Neural cell (in vitro differentiated cells): ENCODE measurements at regions not wholly inside any gene's neighbourhood (a gene's known extent, or its start where the extent isn't known, plus 50 kb on each side); places are given as distances from the start of the nearest gene placed in this dataset.

ENCODE experiments used
- H2AFZ ChIP-seq: fragments of 200-600, 300-800 bp; sonication (generic), shearing (Covaris generic); 2 replicates; pipeline ENCODE4 v1.6.0; 2014; ENCODE audit warnings: low read depth, mild to moderate bottlenecking, antibody characterized with exemption, low read length, moderate library complexity
- H3F3A ChIP-seq: fragments of 200-600 bp; shearing (Covaris generic); 2 replicates; pipeline ENCODE4 v1.6.1; 2016; ENCODE audit warnings: mild to moderate bottlenecking, moderate library complexity, mixed read lengths, antibody characterized with exemption, low read length; ENCODE audit not compliant: insufficient read depth, poor library complexity, severe bottlenecking
- H3K27ac ChIP-seq: fragments of 200-600, 300-800 bp; sonication (generic), shearing (Covaris generic); 2 replicates; pipeline ENCODE4 v1.5.1; 2014; ENCODE audit warnings: mild to moderate bottlenecking, low read length, moderate library complexity
- H3K27me3 ChIP-seq: fragments of 300-800, 200-600 bp; sonication (generic), shearing (Covaris generic); 2 replicates; pipeline ENCODE4 v1.6.0; 2014; ENCODE audit warnings: mild to moderate bottlenecking, low read depth, low read length, moderate library complexity; ENCODE audit not compliant: insufficient read depth
- H3K36me3 ChIP-seq: fragments of 300-800, 200-600 bp; sonication (generic), shearing (Covaris generic); 2 replicates; pipeline ENCODE4 v1.5.1; 2014; ENCODE audit warnings: mild to moderate bottlenecking, antibody characterized with exemption, low read length, moderate library complexity; ENCODE audit not compliant: insufficient read depth
- H3K4me2 ChIP-seq: fragments of 300-800, 200-600 bp; sonication (generic), shearing (Covaris generic); 2 replicates; pipeline ENCODE4 v1.6.0; 2014; ENCODE audit warnings: mild to moderate bottlenecking, low read length
- H3K4me3 ChIP-seq: fragments of 300-800, 200-600 bp; sonication (generic), shearing (Covaris generic); 2 replicates; pipeline ENCODE4 v1.5.1; 2014; ENCODE audit warnings: mild to moderate bottlenecking, low read length, moderate library complexity
- H3K79me2 ChIP-seq: fragments of 200-600 bp; shearing (Covaris generic); replicated peaks from 2 replicates; pipeline ENCODE4 v1.6.0; 2014; ENCODE audit warnings: mild to moderate bottlenecking, low read length, moderate library complexity; ENCODE audit not compliant: insufficient read depth
- H3K9ac ChIP-seq: fragments of 300-800, 200-600 bp; sonication (generic), shearing (Covaris generic); 2 replicates; pipeline ENCODE4 v1.6.1; 2016; ENCODE audit warnings: mild to moderate bottlenecking, low read length, mixed read lengths
- H3K9me2 ChIP-seq: fragments of 200-600 bp; shearing (Covaris generic); 2 replicates; pipeline ENCODE4 v1.6.1; 2016; ENCODE audit warnings: mild to moderate bottlenecking, low read length, mixed read lengths; ENCODE audit not compliant: insufficient read depth
- H3K9me3 ChIP-seq: fragments of 200-600, 300-800 bp; sonication (generic), shearing (Covaris generic); 2 replicates; pipeline ENCODE4 v1.6.1; 2016; ENCODE audit warnings: mild to moderate bottlenecking, mixed run types, low read length, moderate library complexity, mixed read lengths
- H4K20me1 ChIP-seq: fragments of 200-600 bp; shearing (Covaris generic); 2 replicates; pipeline ENCODE4 v1.6.1; 2016; ENCODE audit warnings: mild to moderate bottlenecking, mixed run types; ENCODE audit not compliant: insufficient read depth
- EP300 ChIP-seq: fragments of 450-650 bp; conservative IDR thresholded peaks from 2 replicates; pipeline ENCODE4 v1.6.1; 2014; ENCODE audit warnings: antibody characterized with exemption, mild to moderate bottlenecking, moderate library complexity; ENCODE audit not compliant: poor library complexity, severe bottlenecking
- EZH2 ChIP-seq: fragments of 200-600, 300-800 bp; shearing (Covaris generic), sonication (generic); IDR thresholded peaks from 2 replicates; pipeline ENCODE4 v1.6.1; 2014; ENCODE audit warnings: antibody characterized with exemption, low read length, borderline replicate concordance, mild to moderate bottlenecking; ENCODE audit not compliant: insufficient read depth, poor library complexity, severe bottlenecking
- MXI1 ChIP-seq: fragments of 450-650 bp; conservative IDR thresholded peaks from 2 replicates; pipeline ENCODE4 v1.6.1; 2014; ENCODE audit warnings: antibody characterized with exemption, mild to moderate bottlenecking; ENCODE audit not compliant: poor library complexity, severe bottlenecking
- POLR2AphosphoS5 ChIP-seq: IDR thresholded peaks from 2 replicates; pipeline ENCODE4 v1.6.1; 2012
- RAD21 ChIP-seq: fragments of 450-650 bp; conservative IDR thresholded peaks from 2 replicates; pipeline ENCODE4 v1.6.1; 2014; ENCODE audit warnings: antibody characterized with exemption, mild to moderate bottlenecking, moderate library complexity
- SMC3 ChIP-seq: fragments of 450-650 bp; conservative IDR thresholded peaks from 2 replicates; pipeline ENCODE4 v1.6.1; 2014; ENCODE audit warnings: antibody characterized with exemption, mild to moderate bottlenecking, moderate library complexity; ENCODE audit not compliant: poor library complexity
- TAF1 ChIP-seq: IDR thresholded peaks from 2 replicates; pipeline ENCODE4 v1.6.1; 2012; ENCODE audit warnings: low read depth
- TF ChIP-seq, protein P1 (sequence below): fragments of 450-650 bp; IDR thresholded peaks from 2 replicates; pipeline ENCODE4 v1.5.1; 2014; ENCODE audit warnings: antibody characterized with exemption, mild to moderate bottlenecking, moderate library complexity; ENCODE audit not compliant: poor library complexity, severe bottlenecking
- TF ChIP-seq, protein P2 (sequence below): IDR thresholded peaks from 2 replicates; pipeline ENCODE4 v1.6.1; 2012; ENCODE audit warnings: borderline replicate concordance

DNA sequence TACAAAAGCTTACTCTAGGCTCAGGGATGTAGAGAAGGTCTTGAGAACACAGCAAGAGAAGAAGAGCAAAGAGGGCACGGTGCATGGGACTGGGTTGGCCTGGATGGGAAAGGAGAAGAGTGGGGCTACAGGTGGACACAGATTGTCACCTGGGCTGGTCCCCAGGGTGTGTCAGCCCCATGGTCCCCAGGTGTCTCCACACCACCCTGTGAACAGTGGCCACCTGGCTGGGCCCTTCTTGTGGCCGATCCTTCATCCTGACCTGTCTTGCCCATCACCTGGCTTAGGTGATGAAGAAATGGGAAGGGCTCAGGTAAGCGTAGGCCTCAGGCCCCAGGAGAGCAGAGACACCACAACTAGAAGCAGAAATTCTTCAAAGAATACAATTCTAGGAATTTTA, 188.9 kb downstream of the TENT4A start:
- H3K27me3 ChIP-seq = no peaks in the 10 kb centered on the region
- no peaks in the 10 kb centered on the region for H3F3A ChIP-seq
- H3K27ac ChIP-seq = no peak overlapping the region
- no peaks in the 10 kb centered on the region for H3K9me2 ChIP-seq
- H3K4me3 ChIP-seq = no peak overlapping the region
- no peaks in the 10 kb centered on the region for H3K79me2 ChIP-seq
- no peaks in the 10 kb centered on the region for H3K36me3 ChIP-seq
- no peak overlapping the region for H3K4me2 ChIP-seq
- no peak overlapping the region for H2AFZ ChIP-seq
- no peaks in the 10 kb centered on the region for H3K9me3 ChIP-seq
- no peak overlapping the region for H3K9ac ChIP-seq
- H4K20me1 ChIP-seq = no peaks in the 10 kb centered on the region
- TF ChIP-seq EP300 (no peak), TAF1 (no peak), MXI1 (no peak), POLR2AphosphoS5 (no peak), RAD21 (no peak), SMC3 (no peak), EZH2 (no peak)
- TF ChIP-seq, protein P1, sequence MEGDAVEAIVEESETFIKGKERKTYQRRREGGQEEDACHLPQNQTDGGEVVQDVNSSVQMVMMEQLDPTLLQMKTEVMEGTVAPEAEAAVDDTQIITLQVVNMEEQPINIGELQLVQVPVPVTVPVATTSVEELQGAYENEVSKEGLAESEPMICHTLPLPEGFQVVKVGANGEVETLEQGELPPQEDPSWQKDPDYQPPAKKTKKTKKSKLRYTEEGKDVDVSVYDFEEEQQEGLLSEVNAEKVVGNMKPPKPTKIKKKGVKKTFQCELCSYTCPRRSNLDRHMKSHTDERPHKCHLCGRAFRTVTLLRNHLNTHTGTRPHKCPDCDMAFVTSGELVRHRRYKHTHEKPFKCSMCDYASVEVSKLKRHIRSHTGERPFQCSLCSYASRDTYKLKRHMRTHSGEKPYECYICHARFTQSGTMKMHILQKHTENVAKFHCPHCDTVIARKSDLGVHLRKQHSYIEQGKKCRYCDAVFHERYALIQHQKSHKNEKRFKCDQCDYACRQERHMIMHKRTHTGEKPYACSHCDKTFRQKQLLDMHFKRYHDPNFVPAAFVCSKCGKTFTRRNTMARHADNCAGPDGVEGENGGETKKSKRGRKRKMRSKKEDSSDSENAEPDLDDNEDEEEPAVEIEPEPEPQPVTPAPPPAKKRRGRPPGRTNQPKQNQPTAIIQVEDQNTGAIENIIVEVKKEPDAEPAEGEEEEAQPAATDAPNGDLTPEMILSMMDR = no peak
- TF ChIP-seq, protein P2, sequence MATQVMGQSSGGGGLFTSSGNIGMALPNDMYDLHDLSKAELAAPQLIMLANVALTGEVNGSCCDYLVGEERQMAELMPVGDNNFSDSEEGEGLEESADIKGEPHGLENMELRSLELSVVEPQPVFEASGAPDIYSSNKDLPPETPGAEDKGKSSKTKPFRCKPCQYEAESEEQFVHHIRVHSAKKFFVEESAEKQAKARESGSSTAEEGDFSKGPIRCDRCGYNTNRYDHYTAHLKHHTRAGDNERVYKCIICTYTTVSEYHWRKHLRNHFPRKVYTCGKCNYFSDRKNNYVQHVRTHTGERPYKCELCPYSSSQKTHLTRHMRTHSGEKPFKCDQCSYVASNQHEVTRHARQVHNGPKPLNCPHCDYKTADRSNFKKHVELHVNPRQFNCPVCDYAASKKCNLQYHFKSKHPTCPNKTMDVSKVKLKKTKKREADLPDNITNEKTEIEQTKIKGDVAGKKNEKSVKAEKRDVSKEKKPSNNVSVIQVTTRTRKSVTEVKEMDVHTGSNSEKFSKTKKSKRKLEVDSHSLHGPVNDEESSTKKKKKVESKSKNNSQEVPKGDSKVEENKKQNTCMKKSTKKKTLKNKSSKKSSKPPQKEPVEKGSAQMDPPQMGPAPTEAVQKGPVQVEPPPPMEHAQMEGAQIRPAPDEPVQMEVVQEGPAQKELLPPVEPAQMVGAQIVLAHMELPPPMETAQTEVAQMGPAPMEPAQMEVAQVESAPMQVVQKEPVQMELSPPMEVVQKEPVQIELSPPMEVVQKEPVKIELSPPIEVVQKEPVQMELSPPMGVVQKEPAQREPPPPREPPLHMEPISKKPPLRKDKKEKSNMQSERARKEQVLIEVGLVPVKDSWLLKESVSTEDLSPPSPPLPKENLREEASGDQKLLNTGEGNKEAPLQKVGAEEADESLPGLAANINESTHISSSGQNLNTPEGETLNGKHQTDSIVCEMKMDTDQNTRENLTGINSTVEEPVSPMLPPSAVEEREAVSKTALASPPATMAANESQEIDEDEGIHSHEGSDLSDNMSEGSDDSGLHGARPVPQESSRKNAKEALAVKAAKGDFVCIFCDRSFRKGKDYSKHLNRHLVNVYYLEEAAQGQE = no peak

DNA sequence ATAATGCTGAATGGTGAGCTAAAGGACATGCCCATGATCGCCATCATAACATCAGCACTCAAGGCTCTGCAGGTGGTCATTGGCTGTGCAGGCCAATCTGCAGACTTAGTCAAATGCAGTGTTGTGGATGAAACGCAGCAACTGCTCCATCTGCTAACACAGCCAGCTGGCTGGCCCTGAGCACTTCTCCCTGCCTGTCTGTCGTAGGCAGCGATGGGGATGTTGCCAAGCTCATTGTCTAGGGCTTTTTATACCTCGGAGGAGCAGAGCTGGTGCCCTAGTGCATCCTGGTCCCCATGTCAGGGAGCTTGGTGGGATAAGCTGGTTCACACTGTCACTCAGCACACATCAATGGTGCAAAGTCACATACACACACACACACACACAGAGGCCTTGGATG, 189.4 kb downstream of the TENT4A start:
- Histone ChIP-seq H3K79me2 (no peaks in the 10 kb centered on the region), H3K9ac (no peak overlapping the region), H3F3A (no peaks in the 10 kb centered on the region), H3K27ac (no peak overlapping the region), H2AFZ (no peak overlapping the region), H4K20me1 (no peaks in the 10 kb centered on the region), H3K36me3 (no peaks in the 10 kb centered on the region), H3K9me2 (no peaks in the 10 kb centered on the region), H3K4me3 (no peak overlapping the region), H3K4me2 (no peak overlapping the region), H3K27me3 (no peaks in the 10 kb centered on the region), H3K9me3 (no peaks in the 10 kb centered on the region)
- TF ChIP-seq EZH2 (no peak), MXI1 (no peak), EP300 (no peak), POLR2AphosphoS5 (no peak), SMC3 (no peak), RAD21 (no peak)
- TF ChIP-seq, protein P2 = no peak
- TF ChIP-seq, protein P1 = no peak
